Hepatocyte (in vitro differentiated cells): ENCODE measurements at regions not wholly inside any gene's neighbourhood (a gene's known extent, or its start where the extent isn't known, plus 50 kb on each side); places are given as distances from the start of the nearest gene placed in this dataset.
"Not testable (repeated sequence)": the region's sequence is repeated elsewhere in the genome, so short reads cannot be mapped to it uniquely, and the experiment has no call there.

Experiments
- DNase-seq: peaks from one replicate; pipeline ENCODE4 v3.0.0-alpha.2; 2016; ENCODE audit warnings: low spot score
- H2AFZ ChIP-seq: fragments of 200-600 bp; sonication (generic); 2 replicates; pipeline ENCODE4 v1.6.0; 2016; ENCODE audit warnings: antibody characterized with exemption, mild to moderate bottlenecking
- H3K27ac ChIP-seq: fragments of 200-600 bp; sonication (generic); 2 replicates; pipeline ENCODE4 v1.5.1; 2016; ENCODE audit warnings: mild to moderate bottlenecking
- H3K27me3 ChIP-seq: fragments of 200-600 bp; sonication (generic); 2 replicates; pipeline ENCODE4 v1.6.1; 2016
- H3K36me3 ChIP-seq: fragments of 200-600 bp; sonication (generic); replicated peaks from 2 replicates; pipeline ENCODE4 v1.5.1; 2016; ENCODE audit warnings: low read depth; ENCODE audit not compliant: insufficient read depth
- H3K4me1 ChIP-seq: fragments of 200-600 bp; sonication (generic); 2 replicates; pipeline ENCODE4 v1.5.1; 2016; ENCODE audit warnings: mild to moderate bottlenecking, moderate library complexity; ENCODE audit not compliant: insufficient read depth
- H3K4me2 ChIP-seq: fragments of 200-600 bp; sonication (generic); 2 replicates; pipeline ENCODE4 v1.6.0; 2016
- H3K4me3 ChIP-seq: fragments of 200-600 bp; sonication (generic); 2 replicates; pipeline ENCODE4 v1.5.1; 2016; ENCODE audit warnings: mild to moderate bottlenecking
- H3K79me2 ChIP-seq: fragments of 200-600 bp; sonication (generic); 2 replicates; pipeline ENCODE4 v1.6.0; 2017; ENCODE audit warnings: mild to moderate bottlenecking
- H3K9me2 ChIP-seq: fragments of 200-600 bp; sonication (generic); replicated peaks from 2 replicates; pipeline ENCODE4 v1.6.0; 2017; ENCODE audit warnings: mild to moderate bottlenecking; ENCODE audit not compliant: insufficient read depth
- H3K9me3 ChIP-seq: fragments of 200-600 bp; sonication (generic); 2 replicates; pipeline ENCODE4 v1.5.1; 2016; ENCODE audit warnings: low read depth, mild to moderate bottlenecking
- H4K20me1 ChIP-seq: fragments of 200-600 bp; sonication (generic); 2 replicates; pipeline ENCODE4 v1.6.0; 2016; ENCODE audit warnings: mild to moderate bottlenecking; ENCODE audit not compliant: insufficient read depth, poor library complexity, severe bottlenecking
- EZH2 ChIP-seq: fragments of 200-600 bp; sonication (generic); IDR thresholded peaks from 2 replicates; pipeline ENCODE4 v1.6.1; 2016; ENCODE audit warnings: antibody characterized with exemption, mild to moderate bottlenecking, borderline replicate concordance
- EZH2phosphoT487 ChIP-seq: fragments of 200-600 bp; sonication (generic); IDR thresholded peaks from one replicate; pipeline ENCODE4 v1.6.1; 2018; ENCODE audit warnings: antibody characterized with exemption, mild to moderate bottlenecking, low read depth, moderate library complexity; ENCODE audit not compliant: unreplicated experiment, severe bottlenecking
- WGBS: methylation state at CpG from one replicate; pipeline ENCODE4 v1.1.6; 2016; ENCODE audit warnings: low lambda C conversion rate; ENCODE audit errors: missing lambda C conversion rate; 5-methylcytosine and 5-hydroxymethylcytosine counted together
- TF ChIP-seq, protein P1 (sequence below): fragments of 200-600 bp; sonication (generic); IDR thresholded peaks from 2 replicates; pipeline ENCODE4 v1.5.1; 2016; ENCODE audit warnings: antibody characterized with exemption, mild to moderate bottlenecking; ENCODE audit not compliant: poor library complexity

DNA sequence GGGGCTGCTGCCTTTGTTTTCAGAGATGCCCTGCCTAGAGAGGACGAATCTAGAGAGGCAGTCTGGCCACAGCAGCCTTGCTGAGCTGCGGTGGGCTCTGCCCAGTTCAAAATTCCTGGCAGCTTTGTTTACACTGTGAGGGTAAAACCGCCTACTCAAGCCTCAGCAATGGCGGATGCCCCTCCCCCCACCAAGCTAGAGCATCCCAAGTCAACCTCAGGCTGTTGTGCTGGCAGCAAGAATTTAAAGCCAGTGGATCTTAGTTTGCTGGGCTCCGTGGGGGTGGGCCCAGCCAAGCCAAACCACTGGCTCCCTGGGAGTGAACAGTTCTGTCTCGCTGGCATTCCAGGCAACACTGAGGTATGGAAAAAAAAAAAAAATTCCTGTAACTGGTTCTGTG, 970.9 kb downstream of the TBC1D32 start:
- Histone ChIP-seq H3K36me3 (no peaks in the 10 kb centered on the region), H3K79me2 (no peaks in the 10 kb centered on the region), H4K20me1 (no peaks in the 10 kb centered on the region), H3K4me3 (no peak overlapping the region), H2AFZ (no peak overlapping the region), H3K9me2 (no peaks in the 10 kb centered on the region), H3K27ac (no peak overlapping the region), H3K27me3 (no peaks in the 10 kb centered on the region), H3K4me1 (no peaks in the 10 kb centered on the region), H3K4me2 (no peak overlapping the region), H3K9me3 (no peaks in the 10 kb centered on the region)
- TF ChIP-seq, protein P1, sequence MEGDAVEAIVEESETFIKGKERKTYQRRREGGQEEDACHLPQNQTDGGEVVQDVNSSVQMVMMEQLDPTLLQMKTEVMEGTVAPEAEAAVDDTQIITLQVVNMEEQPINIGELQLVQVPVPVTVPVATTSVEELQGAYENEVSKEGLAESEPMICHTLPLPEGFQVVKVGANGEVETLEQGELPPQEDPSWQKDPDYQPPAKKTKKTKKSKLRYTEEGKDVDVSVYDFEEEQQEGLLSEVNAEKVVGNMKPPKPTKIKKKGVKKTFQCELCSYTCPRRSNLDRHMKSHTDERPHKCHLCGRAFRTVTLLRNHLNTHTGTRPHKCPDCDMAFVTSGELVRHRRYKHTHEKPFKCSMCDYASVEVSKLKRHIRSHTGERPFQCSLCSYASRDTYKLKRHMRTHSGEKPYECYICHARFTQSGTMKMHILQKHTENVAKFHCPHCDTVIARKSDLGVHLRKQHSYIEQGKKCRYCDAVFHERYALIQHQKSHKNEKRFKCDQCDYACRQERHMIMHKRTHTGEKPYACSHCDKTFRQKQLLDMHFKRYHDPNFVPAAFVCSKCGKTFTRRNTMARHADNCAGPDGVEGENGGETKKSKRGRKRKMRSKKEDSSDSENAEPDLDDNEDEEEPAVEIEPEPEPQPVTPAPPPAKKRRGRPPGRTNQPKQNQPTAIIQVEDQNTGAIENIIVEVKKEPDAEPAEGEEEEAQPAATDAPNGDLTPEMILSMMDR, result no peak
- TF ChIP-seq EZH2phosphoT487, result no peak
- no peak for TF ChIP-seq EZH2
- no peak for DNase-seq
- 49% methylated on average over 6 of the region's 6 CpGs for WGBS

DNA sequence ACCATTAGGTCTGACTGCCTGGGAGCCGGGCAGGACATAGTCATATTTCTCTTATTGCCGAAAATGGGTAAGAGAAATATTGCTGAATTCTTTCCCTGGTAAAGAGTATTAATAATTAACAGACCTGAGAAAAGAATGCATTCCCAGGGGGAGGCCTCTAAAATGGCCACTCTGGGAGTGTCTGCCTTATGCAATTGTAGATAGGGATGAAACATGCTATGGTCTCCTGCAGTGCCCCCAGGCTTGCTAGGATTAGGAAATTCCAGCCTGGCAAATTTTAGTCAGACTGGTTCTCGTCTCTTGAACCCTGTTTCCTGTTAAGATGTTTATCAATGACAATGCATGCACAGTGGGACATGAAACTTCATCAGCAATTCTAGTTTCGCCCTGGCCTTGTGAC, 975.7 kb downstream of the TBC1D32 start:
- not testable (repeated sequence) for H3K4me3 ChIP-seq, H2AFZ ChIP-seq, DNase-seq, H3K4me2 ChIP-seq, H3K9me3 ChIP-seq, H3K9me2 ChIP-seq, H4K20me1 ChIP-seq, H3K36me3 ChIP-seq, H3K27me3 ChIP-seq, H3K4me1 ChIP-seq, H3K79me2 ChIP-seq, H3K27ac ChIP-seq
- WGBS, result 86% methylated on average over 4 of the region's 4 CpGs

DNA sequence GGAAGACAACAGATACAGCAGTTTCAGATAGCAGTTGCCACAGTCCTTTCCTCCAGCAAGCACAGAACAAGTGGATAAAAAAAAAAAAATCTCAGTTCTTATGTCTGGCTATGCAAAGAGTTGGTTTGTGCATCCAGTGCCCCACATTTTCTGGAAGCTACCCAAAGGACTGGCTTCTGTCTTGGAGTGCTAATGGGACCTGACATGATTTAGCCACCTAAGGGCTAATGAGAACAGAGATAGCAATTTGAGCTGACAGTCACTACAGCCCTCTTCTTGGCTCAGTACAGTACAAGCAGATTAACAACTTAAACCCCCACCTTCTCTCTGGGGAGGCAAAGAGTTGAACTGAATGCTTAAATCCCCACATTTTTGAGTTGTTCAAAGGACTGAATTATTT, 976.8 kb downstream of the TBC1D32 start:
- H3K9me3 ChIP-seq, result no peaks in the 10 kb centered on the region
- no peaks in the 10 kb centered on the region for H3K9me2 ChIP-seq
- TF ChIP-seq, protein P1, result no peak
- no peak for TF ChIP-seq EZH2phosphoT487
- no peak for TF ChIP-seq EZH2
- H3K4me2 ChIP-seq, result no peak overlapping the region
- no peaks in the 10 kb centered on the region for H3K27me3 ChIP-seq
- H2AFZ ChIP-seq, result no peak overlapping the region
- no peaks in the 10 kb centered on the region for H3K4me1 ChIP-seq
- DNase-seq, result no peak
- no peaks in the 10 kb centered on the region for H3K36me3 ChIP-seq
- no peak overlapping the region for H3K4me3 ChIP-seq
- no peak overlapping the region for H3K27ac ChIP-seq
- H3K79me2 ChIP-seq, result no peaks in the 10 kb centered on the region
- H4K20me1 ChIP-seq, result no peaks in the 10 kb centered on the region

DNA sequence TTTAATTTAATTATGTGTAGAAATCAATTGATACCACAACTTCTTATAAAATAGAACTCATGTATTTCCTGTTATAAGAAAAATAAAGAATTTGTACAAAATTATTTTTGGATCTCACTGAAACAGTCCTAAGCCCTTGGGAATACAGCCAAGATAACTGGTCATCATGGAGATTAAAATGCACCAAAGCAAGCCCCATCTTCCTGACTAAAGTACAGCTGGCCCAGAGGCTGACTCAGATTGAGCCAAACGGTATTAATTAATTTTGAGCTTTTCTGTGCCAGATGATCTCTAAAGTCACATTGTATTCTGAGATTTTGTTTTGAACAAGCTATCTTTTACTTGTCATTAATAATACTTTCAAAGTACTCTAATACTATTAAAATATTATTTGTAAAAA, 978.5 kb downstream of the TBC1D32 start:
- WGBS, result 69% methylated on average over 1 of the region's 1 CpG
- TF ChIP-seq EZH2 (no peak), EZH2phosphoT487 (no peak)
- TF ChIP-seq, protein P1, result no peak

More for the DNA sequence above, 978.5 kb downstream of the TBC1D32 start:
- no peaks in the 10 kb centered on the region for H3K79me2 ChIP-seq
- no peak overlapping the region for H3K27ac ChIP-seq
- no peaks in the 10 kb centered on the region for H3K36me3 ChIP-seq
- no peak overlapping the region for H3K4me3 ChIP-seq
- no peaks in the 10 kb centered on the region for H3K4me1 ChIP-seq
- H3K4me2 ChIP-seq, result no peak overlapping the region
- no peaks in the 10 kb centered on the region for H3K9me2 ChIP-seq
- H4K20me1 ChIP-seq, result no peaks in the 10 kb centered on the region
- H3K9me3 ChIP-seq, result no peaks in the 10 kb centered on the region
- no peak overlapping the region for H2AFZ ChIP-seq
- DNase-seq, result no peak
- no peaks in the 10 kb centered on the region for H3K27me3 ChIP-seq
